ENCODE measurements at regions not wholly inside any gene's neighbourhood (a gene's known extent, or its start where the extent isn't known, plus 50 kb on each side); places are given as distances from the start of the nearest gene placed in this dataset.

DNA sequence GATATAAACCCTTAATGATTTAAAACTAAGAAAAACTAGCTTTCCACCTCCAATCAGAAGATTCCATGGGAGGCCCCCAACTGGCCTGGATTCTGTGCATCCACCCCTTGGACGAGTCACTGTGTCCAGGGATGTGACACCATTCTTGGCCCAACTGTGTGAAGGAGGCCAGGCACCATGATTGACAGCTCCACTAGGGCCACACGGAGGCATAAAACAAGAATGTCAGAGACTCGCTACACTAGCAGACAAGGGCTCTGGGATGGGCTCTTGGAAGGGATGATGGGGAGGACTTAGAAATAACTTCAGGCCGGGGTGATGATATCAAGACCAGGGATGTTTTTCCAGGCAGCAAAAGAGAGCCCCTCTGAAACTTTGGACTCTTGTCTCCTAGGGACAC lies 117.8 kb upstream of the GNAO1 start:
- no peak overlapping the region for H3K4me3 ChIP-seq (ENCODE audit: low read length)
- no peak for TF ChIP-seq CTCF (conservative IDR thresholded peaks at IDR 0.05; ENCODE audit: low read depth, low read length)
- DNase-seq (ENCODE audit: low read depth): no peak

GRCh38 chr16:56072096-56072495 lies 119.2 kb upstream of the GNAO1 start:
- H3K4me3 ChIP-seq (ENCODE audit: low read length): no peak overlapping the region
- no peak for TF ChIP-seq CTCF (conservative IDR thresholded peaks at IDR 0.05; ENCODE audit: low read depth, low read length)
- DNase-seq (ENCODE audit: low read depth): no peak

DNA sequence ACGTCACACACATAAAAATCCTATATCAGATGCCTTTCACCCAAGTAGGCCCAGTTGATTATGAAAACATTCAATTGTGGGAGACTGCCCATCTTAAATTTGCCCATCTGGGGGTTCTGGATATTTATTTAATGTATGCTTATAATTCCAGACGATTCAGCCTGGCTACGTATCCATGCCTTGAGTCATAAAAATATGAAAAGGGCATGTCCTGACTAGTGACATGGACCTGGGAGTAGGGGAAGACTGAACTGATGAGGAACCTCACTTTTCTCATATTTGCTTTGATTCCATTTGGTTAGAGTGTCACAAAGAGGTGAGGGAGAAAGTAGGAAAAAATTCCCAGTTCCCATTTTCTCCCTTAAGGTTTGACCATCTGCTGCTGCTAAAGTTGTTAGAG lies 122.5 kb upstream of the GNAO1 start:
- DNase-seq (ENCODE audit: low read depth): no peak
- no peak overlapping the region for H3K4me3 ChIP-seq (ENCODE audit: low read length)
- no peak for TF ChIP-seq CTCF (conservative IDR thresholded peaks at IDR 0.05; ENCODE audit: low read depth, low read length)

DNA sequence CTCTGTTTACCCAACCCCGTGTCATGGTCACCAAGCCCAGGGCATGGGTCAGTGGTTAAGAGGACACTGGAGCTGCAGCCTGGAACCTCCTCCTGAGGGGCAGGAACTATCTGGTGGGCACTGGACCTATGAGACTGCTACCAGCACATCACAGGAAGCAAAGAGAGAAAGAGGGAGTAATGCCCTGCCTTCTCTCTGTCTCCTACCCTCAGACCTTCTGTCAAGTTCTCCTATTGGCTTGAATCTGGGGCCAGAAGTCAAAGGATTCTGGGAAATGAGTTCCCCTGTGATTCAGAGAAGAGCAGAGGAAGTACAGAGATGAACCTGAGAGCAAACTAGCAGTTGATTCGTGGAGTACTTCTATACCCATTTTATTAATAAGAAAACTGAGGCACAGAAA lies 123.0 kb upstream of the GNAO1 start:
- H3K4me3 ChIP-seq (ENCODE audit: low read length): no peak overlapping the region
- TF ChIP-seq CTCF (conservative IDR thresholded peaks at IDR 0.05; ENCODE audit: low read depth, low read length): no peak
- no peak for DNase-seq (ENCODE audit: low read depth)

GRCh38 chr16:56067406-56067805 lies 123.9 kb upstream of the GNAO1 start:
- no peak for DNase-seq (ENCODE audit: low read depth)
- H3K4me3 ChIP-seq (ENCODE audit: low read length): no peak overlapping the region
- no peak for TF ChIP-seq CTCF (conservative IDR thresholded peaks at IDR 0.05; ENCODE audit: low read depth, low read length)

GRCh38 chr16:56066617-56067016 lies 124.7 kb upstream of the GNAO1 start:
- H3K4me3 ChIP-seq (ENCODE audit: low read length): no peak overlapping the region
- no peak for TF ChIP-seq CTCF (conservative IDR thresholded peaks at IDR 0.05; ENCODE audit: low read depth, low read length)

GRCh38 chr16:56063111-56063510 lies 128.2 kb upstream of the GNAO1 start:
- TF ChIP-seq CTCF (conservative IDR thresholded peaks at IDR 0.05; ENCODE audit: low read depth, low read length): no peak
- DNase-seq (ENCODE audit: low read depth): no peak
- no peak overlapping the region for H3K4me3 ChIP-seq (ENCODE audit: low read length)

More at GRCh38 chr16:56066617-56067016, 124.7 kb upstream of the GNAO1 start:
- no peak for DNase-seq (ENCODE audit: low read depth)

Data from retinal pigment epithelial cell (primary cell).